Liver (tissue), 8 donors: ENCODE measurements at regions not wholly inside any gene's neighbourhood (a gene's known extent, or its start where the extent isn't known, plus 50 kb on each side); places are given as distances from the start of the nearest gene placed in this dataset.

Source experiments
- DNase-seq: peaks from one replicate; pipeline ENCODE4 v3.0.0-alpha.2; 2017; ENCODE audit warnings: low spot score
- H3K27ac ChIP-seq, 2 donors: one replicate each; pipeline ENCODE4 v1.7.0; 2013; ENCODE audit warnings: inconsistent platforms in 2 of 2, low read length in 2 of 2, control low read depth in 1 of 2, low read depth in 1 of 2, mild to moderate bottlenecking in 1 of 2
- H3K27me3 ChIP-seq, 4 donors: one replicate each; pipeline versions ENCODE4 v1.6.1 to v1.7.0; 2013; ENCODE audit warnings: low read length in 3 of 4, inconsistent platforms in 1 of 4, mild to moderate bottlenecking in 1 of 4, moderate library complexity in 1 of 4; ENCODE audit not compliant: control insufficient read depth in 4 of 4, insufficient read depth in 4 of 4
- H3K36me3 ChIP-seq, 4 donors: one replicate each; pipeline versions ENCODE4 v1.6.1 to v1.7.0; 2013; ENCODE audit warnings: low read length in 3 of 4, mild to moderate bottlenecking in 3 of 4, low read depth in 1 of 4, moderate library complexity in 1 of 4; ENCODE audit not compliant: control insufficient read depth in 4 of 4, insufficient read depth in 3 of 4
- H3K4me1 ChIP-seq, 4 donors: one replicate each; pipeline versions ENCODE4 v1.6.1 to v1.7.0; 2013; ENCODE audit warnings: low read length in 3 of 4, mild to moderate bottlenecking in 3 of 4, moderate library complexity in 1 of 4; ENCODE audit not compliant: control insufficient read depth in 4 of 4, insufficient read depth in 4 of 4
- H3K4me3 ChIP-seq, 3 donors: one replicate each; pipeline versions ENCODE4 v1.6.1 to v1.7.0; 2013; ENCODE audit warnings: low read length in 3 of 3, control low read depth in 1 of 3, low read depth in 1 of 3, mild to moderate bottlenecking in 1 of 3
- H3K9ac ChIP-seq, 2 donors: one replicate each; pipeline ENCODE4 v1.7.0; 2013; ENCODE audit warnings: low read length in 2 of 2, mild to moderate bottlenecking in 2 of 2, moderate library complexity in 2 of 2, control low read depth in 1 of 2, low read depth in 1 of 2
- H3K9me3 ChIP-seq, 4 donors: one replicate each; pipeline versions ENCODE4 v1.6.1 to v1.7.0; 2013; ENCODE audit warnings: low read length in 3 of 4; ENCODE audit not compliant: control insufficient read depth in 4 of 4
- EGR1 ChIP-seq, 2 donors: IDR thresholded peaks; 2 replicates each; pipeline ENCODE4 v1.6.1; 2016 to 2018; ENCODE audit warnings: antibody characterized with exemption in 2 of 2, low read depth in 2 of 2
- FOXA1 ChIP-seq: IDR thresholded peaks from 2 replicates; pipeline ENCODE4 v1.6.1; 2016; ENCODE audit warnings: antibody characterized with exemption
- HNF4A ChIP-seq, 2 donors: conservative IDR thresholded peaks; 2 replicates each; pipeline ENCODE4 v1.6.1; 2016; ENCODE audit warnings: antibody characterized with exemption in 2 of 2, mild to moderate bottlenecking in 2 of 2
- HNF4G ChIP-seq: IDR thresholded peaks from 2 replicates; pipeline ENCODE4 v1.6.1; 2016; ENCODE audit warnings: antibody characterized with exemption
- JUND ChIP-seq, 2 donors: IDR thresholded peaks; 2 replicates each; pipeline ENCODE4 v1.6.1; 2016; ENCODE audit warnings: antibody characterized with exemption in 2 of 2
- NR2F2 ChIP-seq: IDR thresholded peaks from 2 replicates; pipeline ENCODE4 v1.6.1; 2016; ENCODE audit warnings: antibody characterized with exemption
- RAD21 ChIP-seq, 2 donors: IDR thresholded peaks; 2 replicates each; pipeline ENCODE4 v1.6.1; 2016; ENCODE audit warnings: antibody characterized with exemption in 2 of 2, mild to moderate bottlenecking in 2 of 2
- YY1 ChIP-seq: IDR thresholded peaks from 2 replicates; pipeline ENCODE4 v1.6.1; 2016; ENCODE audit warnings: antibody characterized with exemption, mild to moderate bottlenecking
- WGBS: extraction: QIAGEN DNeasy Blood & Tissue Kit; methylation state at CpG from one replicate; pipeline ENCODE4 v1.1.7; 2013; 5-methylcytosine and 5-hydroxymethylcytosine counted together
- TF ChIP-seq, protein P1 (sequence below): IDR thresholded peaks from 2 replicates; pipeline ENCODE4 v1.6.1; 2016; ENCODE audit warnings: antibody characterized with exemption
- TF ChIP-seq, protein P2 (sequence below): IDR thresholded peaks from 2 replicates; pipeline ENCODE4 v1.6.1; 2016; ENCODE audit warnings: antibody characterized with exemption
- TF ChIP-seq, protein P3 (sequence below): IDR thresholded peaks from 2 replicates; pipeline ENCODE4 v1.6.1; 2016; ENCODE audit warnings: antibody characterized with exemption
- TF ChIP-seq, protein P4 (sequence below): fragments of 150-350 bp; IDR thresholded peaks from 2 replicates; pipeline ENCODE4 v1.5.1; 2017; ENCODE audit warnings: improper control_type of control experiment, low read depth, low read length; ENCODE audit not compliant: missing input control
- TF ChIP-seq, protein P5 (sequence below): IDR thresholded peaks from 2 replicates; pipeline ENCODE4 v1.6.1; 2016; ENCODE audit warnings: antibody characterized with exemption, mild to moderate bottlenecking
- donor health status: healthy.
- donor health status: healthy.
- donor health status: healthy.
- donor health status: healthy.
- donor health status: healthy.

DNA sequence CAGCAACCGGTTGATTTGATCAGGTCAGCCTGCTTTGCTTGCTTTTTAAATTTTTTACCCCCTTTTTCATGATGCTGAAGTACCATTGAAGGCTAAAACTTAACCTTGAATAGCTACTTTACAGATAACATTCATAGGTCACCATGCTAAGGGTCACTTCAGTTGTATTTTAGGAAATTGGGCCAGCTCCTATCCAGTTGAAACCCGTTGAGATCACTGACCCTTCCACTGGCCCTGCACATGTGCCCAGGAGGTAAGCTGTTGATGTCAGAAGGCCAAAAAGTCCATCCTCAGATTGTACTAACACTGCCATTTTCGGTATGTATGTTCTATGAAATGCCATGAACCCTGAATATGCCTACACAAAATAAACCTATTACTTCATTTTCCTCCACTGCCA is 133.0 kb upstream of the FAT4 start (continued):
- TF ChIP-seq, protein P1, sequence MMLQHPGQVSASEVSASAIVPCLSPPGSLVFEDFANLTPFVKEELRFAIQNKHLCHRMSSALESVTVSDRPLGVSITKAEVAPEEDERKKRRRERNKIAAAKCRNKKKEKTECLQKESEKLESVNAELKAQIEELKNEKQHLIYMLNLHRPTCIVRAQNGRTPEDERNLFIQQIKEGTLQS: no peak
- TF ChIP-seq HNF4G (no peak), NR2F2 (no peak)

DNA sequence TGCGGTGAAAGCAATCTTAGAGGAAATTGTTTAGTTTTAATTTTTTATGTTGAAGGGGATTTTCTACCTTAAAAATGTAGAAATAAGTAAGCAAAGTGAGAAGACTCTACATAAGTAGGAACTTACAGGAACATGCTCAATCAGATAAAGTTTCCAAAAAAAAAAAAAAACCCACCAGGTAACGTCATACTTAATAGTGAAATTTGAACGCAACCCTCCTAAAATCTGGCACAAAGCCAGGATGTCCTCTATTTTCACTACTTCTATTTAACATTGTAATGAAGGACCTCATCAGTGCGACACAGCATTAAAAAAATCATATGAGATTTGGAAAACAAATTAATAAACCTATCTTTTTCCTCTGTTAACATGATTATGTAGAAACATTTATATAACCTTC is 135.0 kb upstream of the FAT4 start:
- Histone ChIP-seq H3K4me3 (no peak overlapping the region), H3K9me3 (peaks cover 0 to 2% (median 0%) of the 10 kb centered on the region in 4 donors), H3K36me3 (no peaks in the 10 kb centered on the region), H3K9ac (no peak overlapping the region), H3K27me3 (no peaks in the 10 kb centered on the region), H3K4me1 (no peaks in the 10 kb centered on the region), H3K27ac (no peak overlapping the region)
- DNase-seq: no peak
- 88% methylated on average over 4 of the region's 4 CpGs for WGBS
- TF ChIP-seq, protein P2, sequence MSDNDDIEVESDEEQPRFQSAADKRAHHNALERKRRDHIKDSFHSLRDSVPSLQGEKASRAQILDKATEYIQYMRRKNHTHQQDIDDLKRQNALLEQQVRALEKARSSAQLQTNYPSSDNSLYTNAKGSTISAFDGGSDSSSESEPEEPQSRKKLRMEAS: no peak
- no peak for TF ChIP-seq JUND (IDR thresholded peaks at IDR 0.05)
- TF ChIP-seq EGR1 (IDR thresholded peaks at IDR 0.05; ENCODE audit: low read depth in 2 of 2): no peak
- no peak for TF ChIP-seq YY1
- TF ChIP-seq, protein P3, sequence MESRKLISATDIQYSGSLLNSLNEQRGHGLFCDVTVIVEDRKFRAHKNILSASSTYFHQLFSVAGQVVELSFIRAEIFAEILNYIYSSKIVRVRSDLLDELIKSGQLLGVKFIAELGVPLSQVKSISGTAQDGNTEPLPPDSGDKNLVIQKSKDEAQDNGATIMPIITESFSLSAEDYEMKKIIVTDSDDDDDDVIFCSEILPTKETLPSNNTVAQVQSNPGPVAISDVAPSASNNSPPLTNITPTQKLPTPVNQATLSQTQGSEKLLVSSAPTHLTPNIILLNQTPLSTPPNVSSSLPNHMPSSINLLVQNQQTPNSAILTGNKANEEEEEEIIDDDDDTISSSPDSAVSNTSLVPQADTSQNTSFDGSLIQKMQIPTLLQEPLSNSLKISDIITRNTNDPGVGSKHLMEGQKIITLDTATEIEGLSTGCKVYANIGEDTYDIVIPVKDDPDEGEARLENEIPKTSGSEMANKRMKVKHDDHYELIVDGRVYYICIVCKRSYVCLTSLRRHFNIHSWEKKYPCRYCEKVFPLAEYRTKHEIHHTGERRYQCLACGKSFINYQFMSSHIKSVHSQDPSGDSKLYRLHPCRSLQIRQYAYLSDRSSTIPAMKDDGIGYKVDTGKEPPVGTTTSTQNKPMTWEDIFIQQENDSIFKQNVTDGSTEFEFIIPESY: no peak
- no peak for TF ChIP-seq HNF4G
- TF ChIP-seq, protein P4, sequence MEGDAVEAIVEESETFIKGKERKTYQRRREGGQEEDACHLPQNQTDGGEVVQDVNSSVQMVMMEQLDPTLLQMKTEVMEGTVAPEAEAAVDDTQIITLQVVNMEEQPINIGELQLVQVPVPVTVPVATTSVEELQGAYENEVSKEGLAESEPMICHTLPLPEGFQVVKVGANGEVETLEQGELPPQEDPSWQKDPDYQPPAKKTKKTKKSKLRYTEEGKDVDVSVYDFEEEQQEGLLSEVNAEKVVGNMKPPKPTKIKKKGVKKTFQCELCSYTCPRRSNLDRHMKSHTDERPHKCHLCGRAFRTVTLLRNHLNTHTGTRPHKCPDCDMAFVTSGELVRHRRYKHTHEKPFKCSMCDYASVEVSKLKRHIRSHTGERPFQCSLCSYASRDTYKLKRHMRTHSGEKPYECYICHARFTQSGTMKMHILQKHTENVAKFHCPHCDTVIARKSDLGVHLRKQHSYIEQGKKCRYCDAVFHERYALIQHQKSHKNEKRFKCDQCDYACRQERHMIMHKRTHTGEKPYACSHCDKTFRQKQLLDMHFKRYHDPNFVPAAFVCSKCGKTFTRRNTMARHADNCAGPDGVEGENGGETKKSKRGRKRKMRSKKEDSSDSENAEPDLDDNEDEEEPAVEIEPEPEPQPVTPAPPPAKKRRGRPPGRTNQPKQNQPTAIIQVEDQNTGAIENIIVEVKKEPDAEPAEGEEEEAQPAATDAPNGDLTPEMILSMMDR: no peak
- TF ChIP-seq, protein P5, sequence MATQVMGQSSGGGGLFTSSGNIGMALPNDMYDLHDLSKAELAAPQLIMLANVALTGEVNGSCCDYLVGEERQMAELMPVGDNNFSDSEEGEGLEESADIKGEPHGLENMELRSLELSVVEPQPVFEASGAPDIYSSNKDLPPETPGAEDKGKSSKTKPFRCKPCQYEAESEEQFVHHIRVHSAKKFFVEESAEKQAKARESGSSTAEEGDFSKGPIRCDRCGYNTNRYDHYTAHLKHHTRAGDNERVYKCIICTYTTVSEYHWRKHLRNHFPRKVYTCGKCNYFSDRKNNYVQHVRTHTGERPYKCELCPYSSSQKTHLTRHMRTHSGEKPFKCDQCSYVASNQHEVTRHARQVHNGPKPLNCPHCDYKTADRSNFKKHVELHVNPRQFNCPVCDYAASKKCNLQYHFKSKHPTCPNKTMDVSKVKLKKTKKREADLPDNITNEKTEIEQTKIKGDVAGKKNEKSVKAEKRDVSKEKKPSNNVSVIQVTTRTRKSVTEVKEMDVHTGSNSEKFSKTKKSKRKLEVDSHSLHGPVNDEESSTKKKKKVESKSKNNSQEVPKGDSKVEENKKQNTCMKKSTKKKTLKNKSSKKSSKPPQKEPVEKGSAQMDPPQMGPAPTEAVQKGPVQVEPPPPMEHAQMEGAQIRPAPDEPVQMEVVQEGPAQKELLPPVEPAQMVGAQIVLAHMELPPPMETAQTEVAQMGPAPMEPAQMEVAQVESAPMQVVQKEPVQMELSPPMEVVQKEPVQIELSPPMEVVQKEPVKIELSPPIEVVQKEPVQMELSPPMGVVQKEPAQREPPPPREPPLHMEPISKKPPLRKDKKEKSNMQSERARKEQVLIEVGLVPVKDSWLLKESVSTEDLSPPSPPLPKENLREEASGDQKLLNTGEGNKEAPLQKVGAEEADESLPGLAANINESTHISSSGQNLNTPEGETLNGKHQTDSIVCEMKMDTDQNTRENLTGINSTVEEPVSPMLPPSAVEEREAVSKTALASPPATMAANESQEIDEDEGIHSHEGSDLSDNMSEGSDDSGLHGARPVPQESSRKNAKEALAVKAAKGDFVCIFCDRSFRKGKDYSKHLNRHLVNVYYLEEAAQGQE: no peak
- TF ChIP-seq FOXA1: no peak
- TF ChIP-seq NR2F2: no peak
- TF ChIP-seq RAD21 (IDR thresholded peaks at IDR 0.05): no peak
- no peak for TF ChIP-seq HNF4A (conservative IDR thresholded peaks at IDR 0.05)
- TF ChIP-seq, protein P1: no peak

DNA sequence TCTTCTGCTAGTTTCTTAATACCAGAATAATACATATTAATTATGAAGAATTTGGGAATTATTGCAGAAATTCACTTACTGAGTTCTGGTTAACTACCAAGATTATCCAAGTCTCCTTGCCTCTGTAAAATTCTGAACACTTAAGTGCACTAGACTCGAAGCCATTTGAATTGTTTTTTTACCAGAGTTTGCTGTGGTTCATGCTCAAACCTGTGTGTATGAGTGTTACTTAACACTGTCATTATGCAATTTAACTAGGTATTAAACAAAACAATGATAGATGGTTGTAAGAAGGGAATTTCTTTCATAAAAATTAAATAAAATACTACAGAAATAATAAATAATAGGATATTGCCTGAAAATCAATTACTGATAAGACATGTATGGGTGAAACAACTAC is 145.6 kb upstream of the FAT4 start:
- Histone ChIP-seq H3K4me3 (no peak overlapping the region), H3K27ac (no peak overlapping the region), H3K4me1 (no peaks in the 10 kb centered on the region), H3K9me3 (no peaks in the 10 kb centered on the region), H3K9ac (no peak overlapping the region), H3K36me3 (no peaks in the 10 kb centered on the region), H3K27me3 (no peaks in the 10 kb centered on the region)
- no peak for DNase-seq
- TF ChIP-seq JUND (IDR thresholded peaks at IDR 0.05): no peak
- TF ChIP-seq, protein P3: no peak
- WGBS: 65% methylated on average over 1 of the region's 1 CpG
